ENCODE measurements at regions not wholly inside any gene's neighbourhood (a gene's known extent, or its start where the extent isn't known, plus 50 kb on each side); places are given as distances from the start of the nearest gene placed in this dataset.

GRCh38 chr11:134765565-134765964, 353.5 kb upstream of the B3GAT1 start:
- no peak for TF ChIP-seq POLR2A (IDR thresholded peaks at IDR 0.05)
- TF ChIP-seq, protein P1, sequence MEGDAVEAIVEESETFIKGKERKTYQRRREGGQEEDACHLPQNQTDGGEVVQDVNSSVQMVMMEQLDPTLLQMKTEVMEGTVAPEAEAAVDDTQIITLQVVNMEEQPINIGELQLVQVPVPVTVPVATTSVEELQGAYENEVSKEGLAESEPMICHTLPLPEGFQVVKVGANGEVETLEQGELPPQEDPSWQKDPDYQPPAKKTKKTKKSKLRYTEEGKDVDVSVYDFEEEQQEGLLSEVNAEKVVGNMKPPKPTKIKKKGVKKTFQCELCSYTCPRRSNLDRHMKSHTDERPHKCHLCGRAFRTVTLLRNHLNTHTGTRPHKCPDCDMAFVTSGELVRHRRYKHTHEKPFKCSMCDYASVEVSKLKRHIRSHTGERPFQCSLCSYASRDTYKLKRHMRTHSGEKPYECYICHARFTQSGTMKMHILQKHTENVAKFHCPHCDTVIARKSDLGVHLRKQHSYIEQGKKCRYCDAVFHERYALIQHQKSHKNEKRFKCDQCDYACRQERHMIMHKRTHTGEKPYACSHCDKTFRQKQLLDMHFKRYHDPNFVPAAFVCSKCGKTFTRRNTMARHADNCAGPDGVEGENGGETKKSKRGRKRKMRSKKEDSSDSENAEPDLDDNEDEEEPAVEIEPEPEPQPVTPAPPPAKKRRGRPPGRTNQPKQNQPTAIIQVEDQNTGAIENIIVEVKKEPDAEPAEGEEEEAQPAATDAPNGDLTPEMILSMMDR (IDR thresholded peaks at IDR 0.05), result no peak

Data from prostate gland (tissue), 2 donors.